Breast epithelium (tissue), 4 donors: ENCODE measurements at regions not wholly inside any gene's neighbourhood (a gene's known extent, or its start where the extent isn't known, plus 50 kb on each side); places are given as distances from the start of the nearest gene placed in this dataset.

ENCODE experiments used
- DNase-seq, 2 donors: peaks; one replicate each; pipeline ENCODE4 v3.0.0-alpha.2; 2019; ENCODE audit warnings: low spot score in 2 of 2
- H3K27ac ChIP-seq, 2 donors: fragments of 200-600 bp; sonication (generic) in 1 of 2; one replicate each; pipeline ENCODE4 v1.5.1; 2016 to 2019; ENCODE audit warnings: mild to moderate bottlenecking in 1 of 2
- H3K27me3 ChIP-seq, 2 donors: fragments of 200-600 bp; sonication (generic) in 1 of 2; one replicate each; pipeline versions ENCODE4 v1.5.1 to v1.6.0; 2017 to 2019; ENCODE audit warnings: control low read depth in 1 of 2, mild to moderate bottlenecking in 1 of 2
- H3K36me3 ChIP-seq: fragments of 200-600 bp; one replicate; pipeline ENCODE4 v1.5.1; 2019
- H3K4me1 ChIP-seq, 2 donors: fragments of 200-600 bp; sonication (generic); one replicate each; pipeline ENCODE4 v1.5.1; 2016 to 2019; ENCODE audit warnings: control low read depth in 1 of 2
- H3K4me3 ChIP-seq, 3 donors: fragments of 200-600 bp; sonication (generic); 1 replicate in 2 of 3; 2 replicates in 1 of 3; pipeline ENCODE4 v1.5.1; 2016 to 2019; ENCODE audit warnings: mild to moderate bottlenecking in 3 of 3, moderate library complexity in 2 of 3
- H3K9me3 ChIP-seq, 2 donors: fragments of 200-600 bp; sonication (generic) in 1 of 2; one replicate each; pipeline ENCODE4 v1.5.1; 2016 to 2019; ENCODE audit warnings: control low read depth in 1 of 2
- CTCF ChIP-seq, 3 donors: fragments of 450-650 bp; IDR thresholded peaks; one replicate each; pipeline ENCODE4 v1.5.1; 2016 to 2017; ENCODE audit warnings: antibody characterized with exemption in 3 of 3, mild to moderate bottlenecking in 3 of 3, moderate library complexity in 3 of 3
- POLR2A ChIP-seq: fragments of 450-650 bp; IDR thresholded peaks from one replicate; pipeline ENCODE4 v1.6.1; 2016; ENCODE audit warnings: antibody characterized with exemption, mild to moderate bottlenecking, moderate library complexity
- POLR2AphosphoS5 ChIP-seq, 3 donors: sonication (generic); formaldehyde crosslinking; IDR thresholded peaks; one replicate each; pipeline ENCODE4 v1.6.1; 2017; ENCODE audit warnings: antibody characterized with exemption in 3 of 3
- intact Hi-C: fragments of 100-400 bp; cut with DNase I; formaldehyde crosslinking; loops from one replicate; pipeline ENCODE4 v1.15.1; 2023; ENCODE audit warnings: low total_unique reads

GRCh38 chr12:58388261-58388660 lies 446.9 kb downstream of the ATP23 start:
- Histone ChIP-seq H3K36me3 (no peaks in the 10 kb centered on the region), H3K4me3 (no peak overlapping the region)
- intact Hi-C loops, result no loop called here

GRCh38 chr12:58393152-58393551 lies 451.8 kb downstream of the ATP23 start:
- no peaks in the 10 kb centered on the region for H3K27me3 ChIP-seq
- intact Hi-C loops, result no loop called here
- TF ChIP-seq POLR2AphosphoS5 (IDR thresholded peaks at IDR 0.05) (no peak), POLR2A (no peak), CTCF (IDR thresholded peaks at IDR 0.05) (no peak)
- no peaks in the 10 kb centered on the region for H3K36me3 ChIP-seq
- H3K4me3 ChIP-seq, result no peak overlapping the region
- H3K9me3 ChIP-seq, result no peaks in the 10 kb centered on the region
- no peak for DNase-seq
- H3K4me1 ChIP-seq, result no peaks in the 10 kb centered on the region
- no peak overlapping the region for H3K27ac ChIP-seq

More at GRCh38 chr12:58388261-58388660, 446.9 kb downstream of the ATP23 start:
- TF ChIP-seq POLR2AphosphoS5 (IDR thresholded peaks at IDR 0.05), result no peak
- TF ChIP-seq CTCF (IDR thresholded peaks at IDR 0.05), result no peak
- TF ChIP-seq POLR2A, result no peak
- Histone ChIP-seq H3K27me3 (no peaks in the 10 kb centered on the region), H3K4me1 (peaks cover 0 to 4% of the 10 kb centered on the region in 2 donors), H3K27ac (peak overlapping the region in 1 of 2 donors; percentile 41), H3K9me3 (no peaks in the 10 kb centered on the region)
- DNase-seq, result no peak

- no peak for DNase-seq
- Histone ChIP-seq H3K36me3 (no peaks in the 10 kb centered on the region), H3K27me3 (no peaks in the 10 kb centered on the region), H3K4me1 (no peaks in the 10 kb centered on the region), H3K9me3 (no peaks in the 10 kb centered on the region), H3K4me3 (no peak overlapping the region), H3K27ac (no peak overlapping the region)
- intact Hi-C loops, result no loop called here
- no peak for TF ChIP-seq POLR2AphosphoS5 (IDR thresholded peaks at IDR 0.05)
- TF ChIP-seq POLR2A, result no peak
- TF ChIP-seq CTCF (IDR thresholded peaks at IDR 0.05), result no peak
Observed at GRCh38 chr12:58395056-58395455, 453.7 kb downstream of the ATP23 start.

- intact Hi-C loops, result no loop called here
- Histone ChIP-seq H3K27me3 (no peaks in the 10 kb centered on the region), H3K36me3 (no peaks in the 10 kb centered on the region), H3K4me1 (no peaks in the 10 kb centered on the region), H3K4me3 (no peak overlapping the region), H3K9me3 (no peaks in the 10 kb centered on the region), H3K27ac (no peak overlapping the region)
- no peak for TF ChIP-seq POLR2A
- no peak for TF ChIP-seq CTCF (IDR thresholded peaks at IDR 0.05)
- TF ChIP-seq POLR2AphosphoS5 (IDR thresholded peaks at IDR 0.05), result no peak
- DNase-seq, result no peak
Observed at GRCh38 chr12:58395470-58395869, 454.1 kb downstream of the ATP23 start.

GRCh38 chr12:58396239-58396638 lies 454.9 kb downstream of the ATP23 start:
- Histone ChIP-seq H3K4me1 (no peaks in the 10 kb centered on the region), H3K27ac (no peak overlapping the region), H3K9me3 (no peaks in the 10 kb centered on the region), H3K27me3 (no peaks in the 10 kb centered on the region), H3K36me3 (no peaks in the 10 kb centered on the region), H3K4me3 (no peak overlapping the region)
- intact Hi-C loops, result no loop called here
- DNase-seq, result no peak
- TF ChIP-seq POLR2A (no peak), POLR2AphosphoS5 (IDR thresholded peaks at IDR 0.05) (no peak), CTCF (IDR thresholded peaks at IDR 0.05) (no peak)
